ENCODE measurements at regions not wholly inside any gene's neighbourhood (a gene's known extent, or its start where the extent isn't known, plus 50 kb on each side); places are given as distances from the start of the nearest gene placed in this dataset.

DNA sequence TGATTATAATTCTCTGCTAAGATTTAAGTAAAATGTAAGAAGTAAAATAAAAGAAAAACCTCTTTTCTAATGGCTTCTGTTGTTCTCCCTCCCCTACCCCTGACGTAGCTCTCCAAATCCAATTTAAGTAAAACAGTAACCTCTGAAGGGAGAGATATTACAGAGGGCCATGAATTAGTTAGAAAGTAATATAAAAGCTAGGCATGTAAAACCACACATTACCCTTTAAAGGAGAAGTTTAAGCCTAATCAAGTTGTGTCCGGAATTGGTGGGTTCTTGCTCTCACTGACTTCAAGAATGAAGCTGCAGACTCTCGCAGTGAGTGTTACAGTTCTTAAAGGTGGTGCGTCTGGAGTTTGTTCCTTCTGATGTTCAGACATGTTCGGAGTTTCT, 116.9 kb upstream of the SCN7A start:
- TF ChIP-seq YY1 (IDR thresholded peaks at IDR 0.05; ENCODE audit: insufficient read depth, insufficient read length) = no peak
- no peak for TF ChIP-seq ZNF274 (IDR thresholded peaks at IDR 0.05; ENCODE audit: low read depth, low read length)
- no peak for TF ChIP-seq SUZ12 (IDR thresholded peaks at IDR 0.05; ENCODE audit: extremely low read depth, insufficient read depth, insufficient read length)

All from NT2/D1 (cell line).